Effector memory CD8-positive, alpha-beta T cell (primary cell): ENCODE measurements at regions not wholly inside any gene's neighbourhood (a gene's known extent, or its start where the extent isn't known, plus 50 kb on each side); places are given as distances from the start of the nearest gene placed in this dataset.

Source experiments
- ATAC-seq: fragments of 150-1000 bp; cut with Tn5 transposase; replicated peaks from 2 replicates; pipeline ENCODE4 v1.10.0; 2021; ENCODE audit warnings: mild to moderate bottlenecking, moderate library complexity
- DNase-seq, 3 experiments: peaks; one replicate each; pipeline ENCODE4 v3.0.0; 2021
- H3K27ac Mint-ChIP-seq, 2 donors: one replicate each; pipeline ENCODE4 v1.8.0; 2022; ENCODE audit warnings: mild to moderate bottlenecking in 2 of 2, mixed read lengths in 2 of 2, moderate library complexity in 2 of 2
- H3K27me3 Mint-ChIP-seq, 2 donors: one replicate each; pipeline ENCODE4 v1.8.0; 2022; ENCODE audit warnings: mixed read lengths in 2 of 2
- H3K36me3 Mint-ChIP-seq: one replicate; pipeline ENCODE4 v1.8.0; 2022; ENCODE audit warnings: mild to moderate bottlenecking, moderate library complexity, mixed read lengths; ENCODE audit not compliant: insufficient read depth
- H3K4me1 Mint-ChIP-seq, 2 donors: one replicate each; pipeline ENCODE4 v1.8.0; 2022; ENCODE audit warnings: low read depth in 2 of 2, mixed read lengths in 2 of 2
- H3K4me3 Mint-ChIP-seq, 2 donors: one replicate each; pipeline ENCODE4 v1.8.0; 2022; ENCODE audit warnings: mild to moderate bottlenecking in 2 of 2, mixed read lengths in 2 of 2, moderate library complexity in 2 of 2
- H3K9me3 Mint-ChIP-seq, 2 donors: one replicate each; pipeline ENCODE4 v1.8.0; 2022; ENCODE audit warnings: mixed read lengths in 2 of 2

DNA sequence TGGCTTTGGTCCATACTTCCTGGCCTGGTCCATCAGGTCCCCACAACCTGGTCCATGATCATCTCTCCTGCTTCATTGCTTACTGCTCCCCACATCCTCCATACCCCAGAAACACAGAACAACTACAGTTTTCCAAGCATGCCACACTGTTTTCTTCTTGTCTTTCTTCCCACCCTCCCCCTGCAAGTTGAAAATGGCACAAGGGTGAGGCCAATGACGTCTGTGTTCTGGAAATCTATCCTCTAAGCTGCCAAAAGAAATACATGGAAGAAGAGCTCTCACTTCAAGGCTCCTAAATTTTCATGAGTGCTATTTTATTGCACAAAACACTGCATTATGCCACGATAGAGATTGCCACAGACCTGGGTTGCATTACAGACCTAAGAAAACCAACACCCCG, 404.4 kb downstream of the VPS13C start:
- H3K4me1 Mint-ChIP-seq = no peaks in the 10 kb centered on the region
- H3K36me3 Mint-ChIP-seq = no peaks in the 10 kb centered on the region
- no peaks in the 10 kb centered on the region for H3K9me3 Mint-ChIP-seq
- peaks cover 24 to 57% of the 10 kb centered on the region in 2 donors for H3K27me3 Mint-ChIP-seq
- no peak for ATAC-seq
- H3K4me3 Mint-ChIP-seq = no peak overlapping the region
- no peak overlapping the region for H3K27ac Mint-ChIP-seq
- no peak for DNase-seq

DNA sequence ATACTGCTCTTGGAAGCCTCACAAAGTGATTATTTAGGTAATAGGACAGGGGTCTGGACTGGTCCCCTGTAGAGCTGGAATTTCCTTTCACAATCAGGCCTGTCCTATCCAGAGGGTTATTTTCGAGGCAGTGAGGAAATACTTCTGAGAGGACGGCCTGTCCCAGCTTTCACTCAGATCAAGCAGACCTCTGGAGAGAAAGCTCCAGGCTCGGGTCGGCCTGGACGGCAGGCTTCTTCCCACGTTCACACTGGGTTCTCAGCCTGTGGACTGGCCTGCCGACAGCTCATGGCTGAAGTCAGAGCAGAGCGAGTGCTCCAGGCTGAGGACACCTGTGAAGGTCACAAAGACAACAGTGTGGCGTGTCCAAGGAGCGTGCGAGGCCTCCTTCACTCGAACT, 405.3 kb downstream of the VPS13C start:
- no peaks in the 10 kb centered on the region for H3K9me3 Mint-ChIP-seq
- H3K27me3 Mint-ChIP-seq = peaks cover 18 to 58% of the 10 kb centered on the region in 2 donors
- no peaks in the 10 kb centered on the region for H3K4me1 Mint-ChIP-seq
- DNase-seq (no peak), ATAC-seq (no peak)
- no peaks in the 10 kb centered on the region for H3K36me3 Mint-ChIP-seq
- no peak overlapping the region for H3K4me3 Mint-ChIP-seq
- no peak overlapping the region for H3K27ac Mint-ChIP-seq

DNA sequence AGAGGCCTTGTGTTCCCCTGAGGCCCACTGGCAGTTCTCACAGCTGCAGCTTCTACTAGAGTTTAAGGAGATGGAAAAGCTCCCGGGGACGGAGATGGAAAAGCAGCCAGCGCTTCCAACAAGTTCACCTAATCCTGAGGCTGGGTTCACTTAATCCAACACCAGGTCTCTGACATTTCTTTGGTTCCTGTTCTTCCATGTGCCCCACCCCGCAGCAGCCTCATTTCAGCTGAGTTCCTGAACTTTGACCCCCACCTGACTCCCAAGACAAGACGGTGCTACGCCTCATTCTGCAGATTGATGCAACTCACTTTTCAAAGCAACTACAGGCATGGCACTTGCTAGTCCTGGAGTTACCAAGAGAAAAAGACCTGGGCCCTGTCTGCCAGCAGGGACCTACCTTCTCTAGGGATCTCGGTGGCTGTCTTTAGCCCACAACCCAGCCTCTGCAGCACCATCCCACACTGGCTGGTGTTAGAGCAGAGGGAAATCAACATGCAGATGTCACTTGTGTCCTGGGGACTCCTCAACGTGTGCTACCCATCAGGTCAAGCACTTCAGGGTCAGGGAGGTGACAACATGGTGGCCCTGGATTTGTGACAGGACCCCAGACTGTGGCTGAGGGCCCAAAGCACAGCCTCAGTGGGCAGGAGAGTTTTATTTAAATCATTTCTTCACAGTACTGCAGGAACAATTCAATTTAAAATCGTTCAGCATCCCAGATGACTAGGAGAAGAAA, 406.1 kb downstream of the VPS13C start:
- ATAC-seq (no peak), DNase-seq (no peak)
- Mint-ChIP-seq H3K27me3 (peaks cover 17 to 58% of the 10 kb centered on the region in 2 donors), H3K27ac (no peak overlapping the region), H3K4me1 (no peaks in the 10 kb centered on the region), H3K9me3 (no peaks in the 10 kb centered on the region), H3K4me3 (no peak overlapping the region), H3K36me3 (no peaks in the 10 kb centered on the region)

DNA sequence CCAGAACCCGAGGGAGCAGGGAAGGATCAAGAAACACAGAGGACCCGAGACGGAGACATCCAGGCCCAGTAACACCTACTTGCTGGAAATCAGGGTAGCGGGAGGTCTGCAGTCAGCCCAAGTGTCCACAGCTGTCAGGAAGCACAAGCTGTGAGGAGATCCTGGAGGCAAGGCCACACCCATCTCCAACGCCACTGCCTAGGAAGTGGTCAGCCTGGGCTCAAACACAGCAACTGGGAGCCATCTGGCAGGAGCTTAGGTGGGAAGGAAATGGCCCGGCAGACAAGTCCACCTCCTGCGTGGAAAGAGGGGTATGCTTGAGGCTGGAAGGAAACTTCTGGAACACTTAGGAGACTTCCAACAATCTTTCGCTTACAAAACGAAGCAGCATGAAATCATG, 407.1 kb downstream of the VPS13C start:
- Mint-ChIP-seq H3K36me3 (no peaks in the 10 kb centered on the region), H3K4me1 (no peaks in the 10 kb centered on the region), H3K9me3 (no peaks in the 10 kb centered on the region), H3K4me3 (no peak overlapping the region), H3K27me3 (peaks cover 11 to 57% of the 10 kb centered on the region in 2 donors), H3K27ac (no peak overlapping the region)
- ATAC-seq (no peak), DNase-seq (no peak)

DNA sequence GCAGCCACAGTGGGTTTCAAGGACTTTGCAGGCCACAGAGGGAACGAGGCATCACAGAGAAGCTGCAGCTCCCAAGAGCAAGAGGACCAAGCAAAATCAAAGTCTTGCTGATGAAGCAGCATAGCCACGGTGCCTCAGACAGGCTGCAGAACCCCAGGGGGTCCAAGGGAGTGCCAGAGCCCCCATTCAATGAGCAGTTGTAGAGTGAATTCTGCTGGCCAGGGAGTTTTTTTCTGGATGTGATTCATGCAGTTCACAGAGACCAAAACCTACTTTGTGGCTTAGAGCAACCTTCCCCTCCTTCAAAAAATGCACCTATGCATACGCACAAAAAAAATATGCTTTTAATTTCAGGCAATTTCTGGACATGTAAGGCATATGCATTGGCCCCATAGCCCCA, 409.0 kb downstream of the VPS13C start:
- ATAC-seq (no peak), DNase-seq (no peak)
- Mint-ChIP-seq H3K36me3 (no peaks in the 10 kb centered on the region), H3K4me3 (no peak overlapping the region), H3K4me1 (no peaks in the 10 kb centered on the region), H3K27me3 (peaks cover 11 to 47% of the 10 kb centered on the region in 2 donors), H3K27ac (no peak overlapping the region), H3K9me3 (no peaks in the 10 kb centered on the region)

DNA sequence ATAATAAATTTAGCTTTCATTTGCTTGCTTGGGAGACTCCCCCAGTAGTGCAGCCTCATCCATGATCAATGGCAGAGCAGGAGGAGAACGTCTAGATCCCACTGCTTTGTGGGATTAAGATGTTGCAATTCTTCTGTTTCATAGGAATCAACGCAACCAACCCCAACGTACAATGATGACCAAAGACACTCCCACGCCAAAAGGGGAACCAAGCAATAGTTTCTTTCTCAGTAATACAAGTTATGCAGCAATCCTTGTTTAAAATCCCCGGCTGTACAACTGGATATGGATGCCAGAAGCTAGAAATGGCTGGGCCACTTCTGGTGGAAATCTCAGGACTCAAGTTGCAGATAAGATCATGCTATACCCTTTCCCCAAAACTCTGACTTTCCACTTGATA, 411.2 kb downstream of the VPS13C start:
- ATAC-seq (no peak), DNase-seq (no peak)
- Mint-ChIP-seq H3K4me1 (no peaks in the 10 kb centered on the region), H3K27me3 (peaks cover 22 to 57% of the 10 kb centered on the region in 2 donors), H3K36me3 (no peaks in the 10 kb centered on the region), H3K4me3 (no peak overlapping the region), H3K9me3 (no peaks in the 10 kb centered on the region), H3K27ac (no peak overlapping the region)

DNA sequence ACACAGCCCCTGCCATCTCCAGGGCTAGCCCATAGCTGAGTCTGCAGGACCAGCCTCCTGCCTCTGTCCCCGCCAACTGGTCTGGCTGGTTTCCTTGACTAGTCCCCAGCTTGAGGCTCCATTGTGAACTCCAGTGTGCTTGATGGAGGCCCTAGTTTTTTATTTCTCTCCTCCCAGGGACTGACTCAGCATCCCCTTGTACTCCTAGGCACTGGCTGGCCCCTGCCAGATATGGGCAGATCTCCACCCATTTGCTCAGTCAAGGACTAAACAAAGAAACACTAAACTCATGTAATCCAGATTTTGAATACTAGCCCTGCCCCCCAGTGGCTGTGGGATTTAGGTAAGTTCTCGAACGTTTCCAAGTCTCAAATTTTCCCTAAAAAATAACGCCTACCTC, 415.4 kb upstream of the RORA start:
- H3K9me3 Mint-ChIP-seq = no peaks in the 10 kb centered on the region
- no peak for DNase-seq
- H3K4me3 Mint-ChIP-seq = no peak overlapping the region

DNA sequence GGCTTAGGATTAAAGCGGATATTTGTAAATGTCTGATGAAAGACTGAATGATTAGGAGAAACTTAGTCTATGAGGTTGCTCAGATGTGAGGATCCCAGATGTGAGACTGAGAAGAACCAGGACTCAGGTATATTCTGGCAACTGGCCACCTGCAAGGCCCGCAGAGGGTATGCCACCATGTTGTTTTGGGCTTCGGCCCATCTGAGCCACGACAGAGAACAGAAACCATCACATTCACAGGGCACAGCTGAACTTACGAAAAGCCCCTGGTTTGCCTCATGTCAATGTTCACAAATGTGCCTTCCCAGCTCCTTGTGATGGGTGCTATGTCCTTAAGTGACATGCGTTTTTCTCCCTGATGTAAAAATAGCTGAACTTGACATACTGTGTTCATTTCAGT, 412.5 kb upstream of the RORA start:
- Mint-ChIP-seq H3K27me3 (peaks cover 39 to 57% of the 10 kb centered on the region in 2 donors), H3K9me3 (no peaks in the 10 kb centered on the region), H3K4me3 (no peak overlapping the region), H3K27ac (no peak overlapping the region), H3K4me1 (no peaks in the 10 kb centered on the region), H3K36me3 (no peaks in the 10 kb centered on the region)
- no peak for DNase-seq
- no peak for ATAC-seq

More for the DNA sequence above, 415.4 kb upstream of the RORA start:
- Mint-ChIP-seq H3K27me3 (peaks cover 37 to 63% of the 10 kb centered on the region in 2 donors), H3K4me1 (no peaks in the 10 kb centered on the region), H3K27ac (no peak overlapping the region), H3K36me3 (no peaks in the 10 kb centered on the region)
- no peak for ATAC-seq

DNA sequence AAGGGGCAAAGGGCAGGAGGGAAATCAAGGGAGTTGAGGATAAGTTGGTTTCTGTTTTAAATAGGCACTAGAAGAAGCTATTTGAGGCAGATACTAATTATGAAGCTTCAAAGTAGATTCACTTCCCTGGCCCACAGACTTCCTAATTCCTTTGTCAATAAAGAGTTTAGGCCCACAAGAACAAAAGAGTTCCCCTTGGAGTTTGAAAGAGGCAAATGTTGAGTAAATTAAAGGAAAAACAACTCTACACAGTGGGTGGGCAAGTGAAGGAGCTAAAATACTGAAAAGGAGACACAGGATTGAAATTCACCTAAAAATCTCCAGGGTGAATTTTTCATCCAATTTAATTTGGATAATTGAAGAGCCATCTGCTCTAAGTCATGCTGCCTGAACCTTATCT, 411.7 kb upstream of the RORA start:
- H3K36me3 Mint-ChIP-seq = no peaks in the 10 kb centered on the region
- no peak for DNase-seq
- no peak for ATAC-seq

DNA sequence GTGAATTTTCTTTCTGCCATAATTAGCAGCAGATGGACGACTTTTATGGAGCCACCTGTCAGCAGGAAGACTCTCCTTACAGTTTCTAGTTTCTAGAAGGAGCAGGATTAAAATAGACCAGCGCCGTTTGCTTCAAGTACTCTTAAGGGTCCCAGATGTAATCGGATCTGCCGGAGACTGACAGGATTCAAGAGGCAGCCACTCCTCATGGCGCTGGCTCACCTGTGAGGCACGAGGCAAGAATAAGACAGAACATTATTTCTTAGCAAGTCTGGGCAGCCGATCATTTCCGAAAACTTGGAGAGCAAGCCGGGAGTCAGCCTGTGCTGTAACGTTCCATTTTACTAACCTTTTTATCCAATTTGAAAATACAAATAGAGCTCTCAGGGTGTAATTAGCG, 410.4 kb upstream of the RORA start:
- H3K27me3 Mint-ChIP-seq = peaks cover 40 to 50% of the 10 kb centered on the region in 2 donors
- H3K27ac Mint-ChIP-seq = no peak overlapping the region
- no peaks in the 10 kb centered on the region for H3K9me3 Mint-ChIP-seq

More for the DNA sequence above, 411.7 kb upstream of the RORA start:
- H3K4me1 Mint-ChIP-seq = no peaks in the 10 kb centered on the region
- no peaks in the 10 kb centered on the region for H3K9me3 Mint-ChIP-seq
- no peak overlapping the region for H3K27ac Mint-ChIP-seq
- no peak overlapping the region for H3K4me3 Mint-ChIP-seq
- peaks cover 45 to 60% of the 10 kb centered on the region in 2 donors for H3K27me3 Mint-ChIP-seq

DNA sequence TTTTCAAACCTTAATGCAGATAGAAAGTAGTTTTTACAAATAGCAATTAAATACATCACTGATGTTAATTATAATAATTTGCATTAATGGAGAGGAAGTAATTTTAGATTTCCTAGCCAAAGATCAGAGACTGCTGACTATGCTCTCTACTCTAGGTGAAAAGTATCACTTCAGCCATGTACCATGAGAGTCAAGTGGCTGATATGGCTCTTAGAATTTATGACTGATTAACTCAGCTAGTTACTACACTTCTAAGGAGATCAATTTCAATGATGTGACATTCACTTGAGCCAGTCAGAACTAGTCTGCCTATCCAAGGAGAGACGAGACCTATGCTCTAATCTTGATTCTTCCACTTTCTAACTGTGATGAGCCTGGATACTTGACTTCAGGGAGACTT, 405.7 kb upstream of the RORA start:
- no peak overlapping the region for H3K4me3 Mint-ChIP-seq

More for the DNA sequence above, 410.4 kb upstream of the RORA start:
- Mint-ChIP-seq H3K4me3 (no peak overlapping the region), H3K4me1 (no peaks in the 10 kb centered on the region), H3K36me3 (no peaks in the 10 kb centered on the region)
- DNase-seq (no peak), ATAC-seq (no peak)

DNA sequence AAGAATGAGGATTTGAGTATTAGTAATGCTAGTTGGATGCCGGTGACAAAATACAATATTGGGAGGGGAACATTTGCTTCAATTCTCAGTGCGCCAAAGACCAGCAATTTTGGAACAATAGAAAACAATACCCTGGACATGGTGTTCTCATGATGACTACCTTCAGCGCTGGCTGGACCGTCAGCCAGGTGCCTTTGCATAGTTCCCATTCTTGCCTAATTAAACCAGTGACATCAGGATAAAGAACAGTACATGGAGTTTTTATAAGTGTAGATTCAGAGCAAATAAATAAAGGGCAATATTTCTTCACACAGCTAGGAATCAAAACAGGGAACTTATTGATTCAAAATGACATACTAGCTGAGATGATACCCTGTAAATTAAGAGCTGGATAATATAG, 404.8 kb upstream of the RORA start:
- DNase-seq (no peak), ATAC-seq (no peak)
- Mint-ChIP-seq H3K9me3 (no peaks in the 10 kb centered on the region), H3K4me1 (no peaks in the 10 kb centered on the region), H3K36me3 (no peaks in the 10 kb centered on the region), H3K27ac (no peak overlapping the region), H3K27me3 (peaks cover 20 to 25% of the 10 kb centered on the region in 2 donors), H3K4me3 (no peak overlapping the region)

More for the DNA sequence above, 405.7 kb upstream of the RORA start:
- no peaks in the 10 kb centered on the region for H3K9me3 Mint-ChIP-seq
- H3K27ac Mint-ChIP-seq = no peak overlapping the region
- peaks cover 29 to 30% of the 10 kb centered on the region in 2 donors for H3K27me3 Mint-ChIP-seq
- no peak for DNase-seq
- ATAC-seq = no peak
- H3K36me3 Mint-ChIP-seq = no peaks in the 10 kb centered on the region
- H3K4me1 Mint-ChIP-seq = no peaks in the 10 kb centered on the region

DNA sequence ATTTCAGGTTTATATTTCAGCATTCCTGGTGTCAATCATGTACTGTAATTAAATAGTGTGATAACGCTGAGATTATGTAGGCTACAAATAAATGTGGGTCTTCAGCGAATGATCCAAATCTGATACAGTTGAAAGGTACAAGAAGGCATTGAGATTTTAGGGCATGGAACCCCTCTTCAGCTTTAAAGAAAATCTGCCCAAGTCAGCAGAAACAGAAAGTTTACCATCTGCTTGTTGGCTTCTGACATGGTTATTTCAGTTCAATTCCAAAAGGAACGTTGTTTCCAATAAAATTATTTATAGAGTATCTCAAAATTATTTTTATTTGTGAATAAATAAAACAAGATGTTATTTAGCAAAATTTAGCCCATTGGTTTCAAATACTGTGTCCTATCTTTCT, 400.2 kb upstream of the RORA start:
- no peak overlapping the region for H3K27ac Mint-ChIP-seq
- ATAC-seq (no peak), DNase-seq (no peak)

DNA sequence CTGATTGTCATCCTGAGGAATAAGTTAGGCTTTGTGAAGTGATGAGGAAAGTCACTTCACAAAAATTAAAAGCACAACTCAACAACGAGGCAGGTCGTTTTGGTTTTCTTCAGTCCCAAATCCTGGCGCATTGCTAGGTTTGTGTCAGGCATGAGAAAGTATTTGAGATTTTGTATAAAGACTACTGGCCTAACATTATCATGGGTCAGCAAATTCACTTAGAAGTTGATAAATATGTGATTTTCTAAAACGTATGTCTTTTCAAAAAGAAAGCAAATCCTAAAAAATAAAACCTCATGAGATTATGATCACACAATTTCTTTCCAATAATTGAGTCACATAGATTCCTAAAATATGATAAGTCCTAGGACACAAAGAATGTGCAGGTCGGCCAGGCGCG, 395.8 kb upstream of the RORA start:
- no peak overlapping the region for H3K4me3 Mint-ChIP-seq
- no peaks in the 10 kb centered on the region for H3K4me1 Mint-ChIP-seq
- no peak for ATAC-seq

More for the DNA sequence above, 400.2 kb upstream of the RORA start:
- Mint-ChIP-seq H3K4me3 (no peak overlapping the region), H3K36me3 (no peaks in the 10 kb centered on the region), H3K4me1 (no peaks in the 10 kb centered on the region), H3K27me3 (peaks cover 25 to 33% of the 10 kb centered on the region in 2 donors), H3K9me3 (no peaks in the 10 kb centered on the region)

More for the DNA sequence above, 395.8 kb upstream of the RORA start:
- Mint-ChIP-seq H3K36me3 (no peaks in the 10 kb centered on the region), H3K9me3 (no peaks in the 10 kb centered on the region), H3K27me3 (peaks cover 42 to 50% of the 10 kb centered on the region in 2 donors), H3K27ac (no peak overlapping the region)
- no peak for DNase-seq
